HG02763 (cell line): ENCODE measurements at regions not wholly inside any gene's neighbourhood (a gene's known extent, or its start where the extent isn't known, plus 50 kb on each side); places are given as distances from the start of the nearest gene placed in this dataset.
"Not testable (repeated sequence)": the region's sequence is repeated elsewhere in the genome, so short reads cannot be mapped to it uniquely, and the experiment has no call there.

Source experiments
- ATAC-seq: cut with Tn5 transposase; IDR thresholded peaks from one replicate; pipeline ENCODE4 v1.9.1; 2021; ENCODE audit warnings: mild to moderate bottlenecking, moderate library complexity; ENCODE audit not compliant: unreplicated experiment

GRCh38 chr1:232145768-232146167 lies 484.2 kb downstream of the SIPA1L2 start:
- no peak for ATAC-seq

DNA sequence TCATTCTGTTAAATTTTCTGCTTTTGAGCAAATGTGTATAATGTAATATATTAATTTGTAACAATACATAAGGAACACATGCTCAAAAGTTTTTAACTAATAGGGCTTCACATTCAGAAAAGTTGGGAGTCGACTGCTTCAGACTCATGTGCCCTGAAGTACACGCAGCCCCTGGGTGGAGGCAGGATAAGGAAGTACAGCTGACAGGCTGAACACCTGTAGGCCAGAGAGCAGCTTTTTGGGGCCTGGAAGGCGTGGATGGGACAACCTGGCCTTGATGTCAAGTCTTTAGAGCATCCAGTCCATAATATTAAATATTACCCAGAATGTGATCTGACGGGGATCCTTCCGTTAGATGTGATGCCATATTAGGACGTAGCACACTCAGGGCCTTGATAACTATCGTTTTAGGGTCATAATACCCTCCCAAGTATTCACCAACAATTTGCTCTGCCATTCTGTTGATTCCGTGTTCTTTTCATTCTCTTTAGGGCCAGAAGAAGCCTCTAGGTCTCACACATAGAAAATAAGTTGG lies 485.2 kb downstream of the SIPA1L2 start:
- ATAC-seq: no peak

GRCh38 chr1:232143315-232143886 lies 486.5 kb downstream of the SIPA1L2 start:
- no peak for ATAC-seq

DNA sequence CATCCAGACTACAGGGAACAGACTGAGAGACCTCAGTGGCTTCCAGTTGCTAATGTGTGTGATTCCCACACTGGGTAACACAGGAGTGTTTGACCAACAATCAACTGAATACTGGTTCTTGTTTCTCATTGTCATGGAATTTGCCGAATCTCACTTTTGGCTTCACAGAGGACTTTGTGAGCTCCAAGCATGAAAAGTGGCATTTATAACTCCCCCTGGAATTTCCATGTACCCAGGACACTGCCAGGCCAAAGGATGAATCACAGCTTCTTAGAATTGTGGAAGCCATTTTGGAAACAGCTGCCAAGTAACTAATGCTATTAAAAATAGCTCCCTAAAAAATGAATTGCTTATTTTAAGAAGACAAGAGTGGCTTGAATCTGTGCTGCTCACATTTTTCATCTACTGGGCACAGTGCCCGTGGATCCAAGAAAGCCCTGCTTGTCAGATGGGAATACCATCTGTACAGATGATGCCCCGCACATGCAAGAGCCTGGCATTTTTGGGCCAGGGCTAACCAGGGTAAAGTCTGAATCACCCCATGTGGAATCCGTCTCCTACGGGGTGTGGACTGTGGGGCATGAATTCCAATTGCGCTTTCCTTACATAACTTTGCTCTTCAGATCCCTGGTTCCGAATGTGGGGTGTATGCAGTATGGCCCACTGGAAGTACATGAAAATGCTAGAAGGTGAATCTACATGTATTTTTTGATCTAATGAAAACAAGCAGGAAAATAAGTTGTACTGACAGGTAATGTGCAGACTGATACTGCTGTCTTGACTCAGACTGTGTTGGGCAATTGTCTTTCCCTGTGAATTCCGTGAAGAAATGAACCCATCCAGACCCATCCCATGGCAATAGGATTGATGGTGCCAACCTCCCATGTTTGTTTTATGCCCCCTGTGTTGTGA lies 487.3 kb downstream of the SIPA1L2 start:
- ATAC-seq: no peak

DNA sequence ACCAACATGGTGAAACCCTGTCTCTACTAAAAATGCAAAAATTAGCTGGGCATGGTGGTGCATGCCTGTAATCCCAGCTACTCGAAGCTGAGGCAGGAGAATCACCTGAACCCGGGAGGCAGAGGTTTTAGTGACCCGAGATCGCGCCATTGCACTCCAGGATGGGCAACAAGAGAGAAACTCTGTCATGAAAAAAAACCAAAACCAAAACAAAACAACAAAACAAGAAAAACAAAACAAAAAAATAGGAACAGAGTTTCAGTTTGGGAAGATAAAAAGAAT lies 488.8 kb downstream of the SIPA1L2 start:
- not testable (repeated sequence) for ATAC-seq

- no peak for ATAC-seq
These were observed 489.3 kb downstream of the SIPA1L2 start for GRCh38 chr1:232140419-232141166.

DNA sequence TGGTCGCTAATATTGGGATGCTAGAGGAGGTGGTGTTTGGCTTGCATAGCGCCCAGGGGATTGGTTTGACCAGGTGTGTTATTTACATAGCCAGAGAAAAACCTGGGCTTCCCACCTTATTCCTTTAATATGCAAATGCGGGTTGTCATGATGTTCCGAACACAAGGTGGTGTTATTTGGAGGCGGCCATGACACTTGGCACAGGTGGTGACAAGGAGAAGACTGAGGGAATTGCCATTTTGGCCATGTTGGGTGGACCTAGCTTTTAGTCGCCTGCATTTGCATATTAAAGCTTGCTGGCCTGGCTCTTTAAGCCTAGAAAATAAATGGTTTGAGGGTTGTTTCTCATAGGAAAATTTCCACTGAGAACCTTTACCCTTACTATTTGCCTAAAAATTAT lies 490.5 kb downstream of the SIPA1L2 start:
- no peak for ATAC-seq

GRCh38 chr1:232138044-232138443 lies 491.9 kb downstream of the SIPA1L2 start:
- ATAC-seq: no peak

GRCh38 chr1:232137066-232137465 lies 492.9 kb downstream of the SIPA1L2 start:
- ATAC-seq: no peak

GRCh38 chr1:232136136-232136535 lies 493.8 kb downstream of the SIPA1L2 start:
- no peak for ATAC-seq

- no peak for ATAC-seq
These were observed 495.6 kb downstream of the SIPA1L2 start for GRCh38 chr1:232134365-232134764.

- no peak for ATAC-seq
These were observed 497.4 kb downstream of the SIPA1L2 start for GRCh38 chr1:232132572-232132971.

DNA sequence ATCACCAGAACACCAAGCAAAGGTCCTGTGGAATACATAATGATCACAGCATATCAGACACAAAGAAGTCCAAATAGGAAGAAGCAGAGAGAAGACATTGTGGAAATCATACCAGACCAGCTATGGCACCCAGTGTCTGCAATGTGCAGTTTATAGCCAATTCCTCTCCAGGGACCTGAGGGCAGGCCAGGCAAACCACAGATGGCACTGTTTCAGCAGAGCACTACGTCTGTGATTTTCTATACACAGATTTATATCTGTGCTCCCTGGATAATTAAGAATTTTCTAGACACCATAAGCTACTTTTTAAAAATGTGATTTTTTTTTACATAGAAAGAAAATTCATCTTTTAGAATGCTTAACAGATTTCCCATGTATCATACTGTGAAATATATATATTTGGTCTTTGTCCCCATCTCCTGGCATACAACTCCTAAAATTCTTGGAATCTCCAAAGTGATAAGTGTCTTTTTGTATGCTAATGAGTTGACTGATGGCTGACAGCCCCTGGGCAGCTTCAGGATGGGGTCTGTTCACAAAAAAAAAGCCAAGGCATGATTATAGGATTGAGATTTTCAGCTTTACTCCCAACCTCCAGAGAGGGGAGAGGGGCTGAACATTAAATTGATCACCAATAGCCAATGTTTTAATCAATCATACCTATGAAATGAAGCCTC lies 498.1 kb downstream of the SIPA1L2 start:
- no peak for ATAC-seq

DNA sequence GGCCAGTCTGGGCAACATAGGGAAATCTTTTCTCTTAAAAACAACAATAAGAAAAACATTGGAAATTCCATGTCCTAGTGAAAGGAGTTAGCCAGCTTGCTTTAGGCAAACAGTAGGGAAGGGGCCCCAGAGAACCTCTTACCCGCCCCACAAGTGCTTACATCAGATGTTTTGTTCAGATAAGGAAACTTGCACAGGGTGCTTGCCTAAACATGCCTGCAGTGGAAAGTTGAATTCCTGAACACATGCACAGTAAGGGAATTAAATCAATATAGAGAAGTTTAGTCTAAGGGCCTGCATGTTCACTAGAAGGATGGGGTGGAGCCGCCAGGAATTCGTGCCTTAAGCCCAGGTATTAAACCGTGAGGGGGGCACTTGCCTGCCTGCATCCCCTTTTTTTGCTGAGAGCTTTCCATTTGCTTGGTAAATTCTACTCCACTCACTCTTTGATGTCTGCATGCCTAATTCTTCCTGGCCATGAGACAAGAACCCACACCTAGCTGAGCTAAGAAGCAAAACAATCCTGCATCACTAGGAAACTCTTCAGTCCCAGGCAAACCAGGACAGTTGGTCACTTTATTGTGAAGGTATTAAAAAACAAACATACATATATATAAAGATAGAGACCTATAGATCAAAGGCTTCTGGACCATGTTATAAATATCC lies 499.0 kb downstream of the SIPA1L2 start:
- no peak for ATAC-seq

DNA sequence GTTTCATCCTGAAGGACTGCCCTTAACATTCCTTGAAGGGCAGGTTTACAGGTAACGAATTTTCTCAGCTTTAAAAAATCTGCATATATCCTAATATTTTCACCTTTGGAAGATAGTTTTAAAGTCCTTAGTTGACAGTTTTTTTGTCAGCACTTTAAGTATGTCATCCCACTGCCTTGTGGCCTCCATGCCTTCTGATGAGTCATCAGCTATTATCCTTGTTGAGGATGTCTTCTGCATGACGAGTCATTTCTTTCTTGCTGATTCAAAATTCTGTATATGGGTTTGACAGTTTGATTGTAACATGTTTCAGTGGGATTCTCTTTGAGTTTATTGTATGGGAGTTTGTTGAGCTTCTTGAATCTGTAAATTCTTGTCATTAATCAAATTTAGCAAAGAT lies 500.6 kb downstream of the DISC1 start:
- no peak for ATAC-seq

DNA sequence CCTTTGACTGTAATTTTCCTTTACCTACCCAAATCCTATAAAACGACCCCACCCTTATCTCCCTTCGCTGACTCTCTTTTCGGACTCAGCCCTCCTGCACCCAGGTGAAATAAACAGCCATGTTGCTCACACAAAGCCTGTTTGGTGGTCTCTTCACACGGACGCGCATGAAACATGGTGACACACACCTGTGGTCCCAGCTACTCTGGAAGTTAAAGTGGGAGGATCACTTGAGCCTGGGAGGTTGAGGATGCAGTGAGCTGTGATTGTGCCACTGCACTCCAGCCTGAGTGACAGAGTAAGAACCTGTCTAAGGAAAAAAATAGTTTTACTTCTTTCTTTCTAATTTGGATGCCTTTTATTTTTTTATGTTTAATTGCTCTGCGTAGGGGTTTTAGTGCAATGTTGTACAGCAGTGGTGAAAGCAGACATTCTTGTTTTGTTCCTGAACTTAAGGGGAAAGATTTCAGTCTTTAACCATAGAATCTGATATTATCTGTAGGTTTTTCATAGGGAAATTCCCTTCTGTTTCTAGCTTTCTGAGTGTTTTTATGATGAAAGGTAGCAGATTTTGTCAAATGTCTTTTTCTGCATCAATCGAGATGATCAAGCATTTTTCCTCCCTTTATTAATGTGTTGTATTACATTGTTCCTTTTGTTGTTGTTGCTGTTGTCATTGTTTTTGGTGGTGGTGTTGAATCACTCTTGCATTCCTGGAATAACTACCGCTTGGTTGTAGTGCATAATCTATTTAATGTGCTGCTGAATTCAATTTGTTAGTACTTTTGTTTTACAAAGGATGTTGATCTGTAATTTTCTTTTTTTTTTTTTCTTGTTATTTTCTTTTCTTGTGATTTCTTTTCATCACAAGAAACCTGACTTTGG lies 497.4 kb downstream of the DISC1 start:
- no peak for ATAC-seq

GRCh38 chr1:232117903-232118302 lies 491.3 kb downstream of the DISC1 start:
- not testable (repeated sequence) for ATAC-seq

- ATAC-seq: no peak
These were observed 488.4 kb downstream of the DISC1 start for GRCh38 chr1:232114985-232115384.

DNA sequence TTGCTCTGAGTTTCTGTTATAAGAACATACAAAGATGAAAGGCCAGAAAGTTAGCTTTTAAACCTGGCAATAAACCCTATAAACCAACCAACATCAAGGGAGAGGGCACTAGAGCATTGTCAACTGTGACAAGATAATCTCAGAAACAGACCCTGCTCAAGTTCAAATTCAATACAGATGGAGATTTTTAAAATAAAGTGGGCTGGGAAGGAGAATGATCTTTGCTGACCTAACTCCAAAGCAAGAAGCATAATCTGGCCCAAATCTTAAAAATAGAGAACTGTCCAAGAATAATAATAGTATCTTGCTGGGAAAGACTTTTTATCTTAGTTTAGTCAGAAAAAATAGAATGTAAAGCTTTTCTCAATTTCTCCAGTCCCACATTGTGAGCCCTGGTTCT lies 485.5 kb downstream of the DISC1 start:
- no peak for ATAC-seq

- ATAC-seq: no peak
These were observed 485.0 kb downstream of the DISC1 start for GRCh38 chr1:232111611-232112010.
